ENCODE measurements at regions not wholly inside any gene's neighbourhood (a gene's known extent, or its start where the extent isn't known, plus 50 kb on each side); places are given as distances from the start of the nearest gene placed in this dataset.

GRCh38 chr6:79302341-79302740, 67.9 kb upstream of the HMGN3 start:
- DNase-seq, result no peak

- DNase-seq, result no peak
These were observed 66.8 kb upstream of the HMGN3 start for GRCh38 chr6:79301290-79301689.

- DNase-seq, result no peak
These were observed 61.7 kb upstream of the HMGN3 start for GRCh38 chr6:79296211-79296610.
